B cell (primary cell): ENCODE measurements at regions not wholly inside any gene's neighbourhood (a gene's known extent, or its start where the extent isn't known, plus 50 kb on each side); places are given as distances from the start of the nearest gene placed in this dataset.

ENCODE experiments used
- ATAC-seq: fragments of 200-7000 bp; cut with Tn5 transposase; one replicate; pipeline ENCODE4 v1.10.0; 2021; ENCODE audit warnings: low read depth, mild to moderate bottlenecking, moderate number of reproducible peaks, moderate library complexity
- CTCF ChIA-PET: fragments of 350-600 bp; sonication (Branson Sonifier 250); formaldehyde crosslinking; loops from one replicate; lab custom pipeline; 2021; ENCODE audit warnings: antibody characterized with exemption, inconsistent platforms; lab: Charles Lee
- POLR2A ChIA-PET: fragments of 350-600 bp; sonication (Branson Sonifier 250); formaldehyde crosslinking; loops from one replicate; lab custom pipeline; 2021; ENCODE audit warnings: antibody characterized with exemption; lab: Charles Lee
- DNase-seq: peaks from one replicate; pipeline ENCODE4 v3.0.0; 2013
- H2AFZ ChIP-seq: 2 replicates; pipeline ENCODE4 v1.6.1; 2012; ENCODE audit warnings: mild to moderate bottlenecking, low read depth, low read length; ENCODE audit not compliant: insufficient read depth, poor library complexity, severe bottlenecking
- H3K27ac ChIP-seq, 2 donors: 1 replicate in 1 of 2; 2 replicates in 1 of 2; pipeline ENCODE4 v1.5.1; 2012 to 2013; ENCODE audit warnings: low read length in 2 of 2, mild to moderate bottlenecking in 2 of 2, moderate library complexity in 1 of 2
- H3K27me3 ChIP-seq, 4 experiments: fragments of 200-600 bp in 1 of 4; sonication (generic) in 1 of 4; replicated peaks in 1 of 4; 1 replicate in 2 of 4; 2 replicates in 2 of 4; pipeline versions ENCODE4 v1.6.1 to v1.7.0; 2013 to 2016; ENCODE audit warnings: low read length in 3 of 4, mild to moderate bottlenecking in 2 of 4, mixed read lengths in 1 of 4, moderate library complexity in 1 of 4; ENCODE audit not compliant: insufficient read depth in 4 of 4, control insufficient read depth in 3 of 4; ENCODE audit errors: control extremely low read depth in 1 of 4
- H3K36me3 ChIP-seq, 2 experiments: replicated peaks in 1 of 2; 1 replicate in 1 of 2; 2 replicates in 1 of 2; pipeline versions ENCODE4 v1.6.1 to v1.7.1; 2013; ENCODE audit warnings: low read length in 1 of 2; ENCODE audit not compliant: insufficient read depth in 2 of 2, control insufficient read depth in 1 of 2; ENCODE audit errors: control extremely low read depth in 1 of 2, extremely low read depth in 1 of 2
- H3K4me1 ChIP-seq, 2 donors: fragments of 200-600 bp in 1 of 2; sonication (generic) in 1 of 2; 1 replicate in 1 of 2; 2 replicates in 1 of 2; pipeline versions ENCODE4 v1.5.1 to v1.6.1; 2013 to 2017; ENCODE audit warnings: low read length in 2 of 2; ENCODE audit not compliant: control insufficient read depth in 2 of 2, insufficient read depth in 2 of 2
- H3K4me2 ChIP-seq: replicated peaks from 2 replicates; pipeline ENCODE3; 2012; ENCODE audit warnings: mild to moderate bottlenecking, low read depth, low read length; ENCODE audit not compliant: poor library complexity, severe bottlenecking
- H3K4me3 ChIP-seq, 5 experiments: fragments of 200-600 bp in 1 of 5; sonication (generic) in 1 of 5; 1 replicate in 3 of 5; 2 replicates in 2 of 5; pipeline versions ENCODE4 v1.5.1 to v1.7.0; 2011 to 2016; ENCODE audit warnings: low read length in 4 of 5, mild to moderate bottlenecking in 4 of 5, low read depth in 2 of 5, control low read depth in 1 of 5, moderate library complexity in 1 of 5; ENCODE audit not compliant: insufficient read depth in 1 of 5; ENCODE audit errors: control extremely low read depth in 1 of 5, extremely low read depth in 1 of 5
- H3K79me2 ChIP-seq: fragments of 200-600 bp; sonication (generic); one replicate; pipeline ENCODE4 v1.6.0; 2016; ENCODE audit warnings: low read length; ENCODE audit not compliant: control insufficient read depth, insufficient read depth
- H3K9ac ChIP-seq: fragments of 200-600 bp; sonication (generic); 2 replicates; pipeline ENCODE4 v1.6.1; 2017; ENCODE audit warnings: mild to moderate bottlenecking, low read length, moderate library complexity
- H3K9me3 ChIP-seq, 3 donors: one replicate each; pipeline versions ENCODE4 v1.6.1 to v1.7.1; 2013; ENCODE audit warnings: low read length in 2 of 3; ENCODE audit not compliant: control insufficient read depth in 2 of 3, insufficient read depth in 1 of 3; ENCODE audit errors: control extremely low read depth in 1 of 3
- H4K20me1 ChIP-seq: 2 replicates; pipeline ENCODE4 v1.6.0; 2012; ENCODE audit warnings: mild to moderate bottlenecking, low read length; ENCODE audit not compliant: insufficient read depth, control insufficient read depth, poor library complexity, severe bottlenecking
- H3K27ac Mint-ChIP-seq: one replicate; pipeline ENCODE4 v1.8.0; 2021; ENCODE audit warnings: mixed read lengths
- H3K27me3 Mint-ChIP-seq: one replicate; pipeline ENCODE4 v1.8.0; 2021; ENCODE audit warnings: mixed read lengths
- H3K4me1 Mint-ChIP-seq: one replicate; pipeline ENCODE4 v1.8.0; 2021; ENCODE audit warnings: mixed read lengths
- H3K4me3 Mint-ChIP-seq: one replicate; pipeline ENCODE4 v1.8.0; 2021; ENCODE audit warnings: mixed read lengths
- H3K9me3 Mint-ChIP-seq: one replicate; pipeline ENCODE4 v1.8.0; 2022; ENCODE audit warnings: mixed read lengths; ENCODE audit not compliant: insufficient read depth
- CTCF ChIP-seq: fragments of 200-600 bp; IDR thresholded peaks from one replicate; pipeline ENCODE4 v1.8.0; 2022; ENCODE audit warnings: antibody characterized with exemption, mild to moderate bottlenecking
- EZH2 ChIP-seq: IDR thresholded peaks from 2 replicates; pipeline ENCODE4 v1.6.1; 2012; ENCODE audit warnings: borderline replicate concordance, low read depth, mild to moderate bottlenecking, moderate library complexity, low read length; ENCODE audit not compliant: insufficient read depth, poor library complexity, severe bottlenecking
- WGBS: methylation state at CpG from one replicate; pipeline ENCODE4 v1.1.5; 2013; ENCODE audit warnings: missing lambda C conversion rate; ENCODE audit not compliant: insufficient coverage; 5-methylcytosine and 5-hydroxymethylcytosine counted together
- intact Hi-C: fragments of 100-400 bp; cut with micrococcal nuclease; formaldehyde crosslinking; loops from one replicate; pipeline ENCODE4 v1.10.0; 2022

- Mint-ChIP-seq H3K4me1 (no peaks in the 10 kb centered on the region), H3K4me3 (no peak overlapping the region), H3K27me3 (peaks cover 10% of the 10 kb centered on the region), H3K9me3 (no peaks in the 10 kb centered on the region), H3K27ac (no peak overlapping the region)
- TF ChIP-seq EZH2 = no peak
- no peak for TF ChIP-seq CTCF
- Histone ChIP-seq H3K4me3 (no peak overlapping the region), H3K4me1 (peaks cover 0 to 11% of the 10 kb centered on the region in 2 donors), H3K27ac (no peak overlapping the region), H3K79me2 (no peaks in the 10 kb centered on the region), H2AFZ (no peak overlapping the region), H3K27me3 (peaks cover 0 to 8% (median 1%) of the 10 kb centered on the region in 4 experiments), H3K9me3 (no peaks in the 10 kb centered on the region), H3K9ac (no peak overlapping the region), H3K4me2 (no peak overlapping the region), H3K36me3 (no peaks in the 10 kb centered on the region), H4K20me1 (no peaks in the 10 kb centered on the region)
- DNase-seq = no peak
- ChIA-PET CTCF (no interaction called here), POLR2A (no interaction called here)
- no CpG with 5 or more reads among the region's 2 CpGs for WGBS
- no peak for ATAC-seq
- intact Hi-C loops = no loop called here
Measured at GRCh38 chr13:109867766-109868165, 81.4 kb upstream of the IRS2 start.

GRCh38 chr13:109862627-109863026 lies 76.2 kb upstream of the IRS2 start:
- Histone ChIP-seq H3K79me2 (no peaks in the 10 kb centered on the region), H3K9ac (no peak overlapping the region), H4K20me1 (no peaks in the 10 kb centered on the region), H3K4me3 (no peak overlapping the region), H2AFZ (no peak overlapping the region), H3K4me1 (no peaks in the 10 kb centered on the region), H3K9me3 (no peaks in the 10 kb centered on the region), H3K27me3 (peaks cover 0 to 5% (median 0%) of the 10 kb centered on the region in 4 experiments), H3K4me2 (no peak overlapping the region), H3K27ac (no peak overlapping the region), H3K36me3 (no peaks in the 10 kb centered on the region)
- ATAC-seq = no peak
- 67% methylated on average over 1 of the region's 2 CpGs for WGBS
- peaks cover 28% of the 10 kb centered on the region for H3K27me3 Mint-ChIP-seq
- intact Hi-C loops = no loop called here
- no peak overlapping the region for H3K27ac Mint-ChIP-seq
- no peaks in the 10 kb centered on the region for H3K9me3 Mint-ChIP-seq
- H3K4me1 Mint-ChIP-seq = no peaks in the 10 kb centered on the region
- no peak for DNase-seq
- POLR2A ChIA-PET = no interaction called here
- no peak overlapping the region for H3K4me3 Mint-ChIP-seq
- CTCF ChIA-PET = interaction anchor here (0.8 kb wide), 1 partner anchor 718 kb away, joined by 3 read pairs; no protein-coding TSS in a partner anchor
- TF ChIP-seq EZH2 (no peak), CTCF (no peak)
